HEK293T (cell line): ENCODE measurements at regions not wholly inside any gene's neighbourhood (a gene's known extent, or its start where the extent isn't known, plus 50 kb on each side); places are given as distances from the start of the nearest gene placed in this dataset.

ENCODE experiments used
- ARNT ChIP-seq: fragments of 450-650 bp; IDR thresholded peaks from 2 replicates; pipeline ENCODE4 v1.6.1; 2017; ENCODE audit warnings: mild to moderate bottlenecking
- BHLHE40 ChIP-seq: fragments of 450-650 bp; IDR thresholded peaks from 2 replicates; pipeline ENCODE4 v1.6.1; 2016; ENCODE audit warnings: mild to moderate bottlenecking, moderate library complexity, borderline replicate concordance
- ELF4 ChIP-seq: fragments of 450-650 bp; IDR thresholded peaks from 2 replicates; pipeline ENCODE4 v1.6.1; 2017; ENCODE audit warnings: antibody characterized with exemption
- FOXA1 ChIP-seq: fragments of 450-650 bp; IDR thresholded peaks from 2 replicates; pipeline ENCODE4 v1.6.1; 2016; ENCODE audit warnings: mild to moderate bottlenecking
- FOXK2 ChIP-seq: fragments of 450-650 bp; IDR thresholded peaks from 2 replicates; pipeline ENCODE4 v1.6.1; 2016; ENCODE audit warnings: mild to moderate bottlenecking
- LEF1 ChIP-seq: fragments of 450-650 bp; IDR thresholded peaks from 2 replicates; pipeline ENCODE4 v1.6.1; 2017; ENCODE audit warnings: mild to moderate bottlenecking, borderline replicate concordance
- SUZ12 ChIP-seq: fragments of 450-650 bp; IDR thresholded peaks from 2 replicates; pipeline ENCODE4 v1.6.1; 2016; ENCODE audit warnings: mild to moderate bottlenecking
- TARDBP ChIP-seq: fragments of 450-650 bp; IDR thresholded peaks from 2 replicates; pipeline ENCODE4 v1.6.1; 2016

DNA sequence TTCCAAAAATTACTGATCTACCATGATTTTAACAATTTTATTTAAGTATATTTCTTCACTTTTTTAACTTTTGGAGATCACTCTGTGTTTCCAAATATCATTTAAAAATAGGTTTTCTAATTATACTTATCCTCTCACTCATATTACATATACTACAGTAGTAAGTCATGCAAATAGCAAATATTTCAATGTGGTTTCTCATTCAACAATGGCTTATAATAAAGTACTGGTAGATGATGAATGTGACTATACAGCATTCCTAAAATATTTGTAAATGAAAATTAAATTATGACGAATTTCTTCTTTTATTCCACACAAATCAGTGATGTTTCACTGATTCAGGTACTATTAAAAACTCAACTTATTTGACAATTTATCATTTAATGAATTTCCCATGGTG, 176.3 kb upstream of the MEF2C start:
- TF ChIP-seq BHLHE40 (no peak), FOXK2 (no peak), ELF4 (no peak), SUZ12 (no peak), LEF1 (no peak), TARDBP (no peak), ARNT (no peak), FOXA1 (no peak)
